HuH-7 (cell line): ENCODE measurements at regions not wholly inside any gene's neighbourhood (a gene's known extent, or its start where the extent isn't known, plus 50 kb on each side); places are given as distances from the start of the nearest gene placed in this dataset.

Experiments
- DNase-seq: peaks from one replicate; pipeline ENCODE4 v3.0.0; 2011; ENCODE audit warnings: low spot score

DNA sequence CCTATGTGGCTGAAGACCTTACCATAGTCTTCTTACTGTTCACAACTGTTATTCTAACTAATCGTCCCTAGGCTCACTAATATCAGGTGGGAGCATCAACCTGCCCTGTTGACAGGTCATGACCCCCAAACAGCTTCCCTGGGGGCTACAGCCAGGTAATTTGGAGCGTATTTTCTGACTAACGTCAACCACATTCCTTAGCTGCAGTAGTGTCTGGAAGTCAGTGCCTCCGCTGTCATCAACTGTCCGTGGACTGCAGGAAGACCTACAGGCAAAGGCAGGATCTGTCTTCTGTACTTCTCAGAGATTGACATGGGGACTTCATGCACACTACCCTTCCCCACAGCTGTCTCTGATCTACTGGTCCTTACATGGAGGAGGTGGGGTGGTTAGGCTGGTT is 456.9 kb downstream of the BCL11A start:
- no peak for DNase-seq

DNA sequence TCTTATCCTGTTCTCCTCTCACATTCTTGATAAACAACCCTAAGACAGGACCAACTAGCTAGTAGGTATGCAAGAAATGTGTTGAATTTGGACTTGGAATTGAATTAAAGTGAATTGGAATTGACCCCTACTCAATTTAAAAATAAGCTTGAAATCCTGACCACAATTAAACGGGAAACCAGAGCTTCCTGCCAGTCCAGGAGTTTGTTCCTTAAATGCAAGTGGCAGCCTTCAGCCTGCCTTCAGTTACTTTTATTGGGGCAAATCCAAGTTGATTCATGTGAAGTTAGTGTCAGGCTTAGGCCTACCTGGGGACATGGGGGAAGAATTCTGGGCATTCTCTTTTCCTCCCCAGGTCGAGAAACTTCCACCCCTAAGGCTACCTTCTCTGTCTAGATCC is 457.6 kb downstream of the BCL11A start:
- no peak for DNase-seq

GRCh38 chr2:60095202-60095815 is 458.1 kb downstream of the BCL11A start:
- DNase-seq: no peak

DNA sequence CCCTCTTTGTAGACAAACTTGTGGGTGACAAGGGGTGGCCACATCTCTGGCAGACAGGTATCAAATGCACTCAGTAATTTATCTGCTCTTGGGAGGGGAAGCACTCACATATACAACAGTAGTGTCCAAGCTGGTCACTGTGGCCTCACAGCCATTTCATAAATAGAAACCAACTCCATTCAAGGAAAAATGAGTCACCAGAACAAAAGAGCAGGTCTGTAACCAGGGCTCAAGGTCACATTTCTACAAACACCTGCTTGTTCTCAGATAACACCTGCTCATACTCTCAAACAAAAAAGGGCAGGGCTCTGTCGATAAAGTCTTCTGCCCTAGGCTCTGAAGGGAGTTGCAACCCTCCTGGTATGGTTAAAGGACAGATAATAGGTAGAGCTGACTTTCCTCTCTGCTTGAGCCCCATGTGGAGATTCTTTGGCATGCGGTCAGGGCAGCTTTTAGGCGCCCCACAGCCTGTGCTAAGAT is 459.0 kb downstream of the BCL11A start:
- peak; percentile 27 for DNase-seq

DNA sequence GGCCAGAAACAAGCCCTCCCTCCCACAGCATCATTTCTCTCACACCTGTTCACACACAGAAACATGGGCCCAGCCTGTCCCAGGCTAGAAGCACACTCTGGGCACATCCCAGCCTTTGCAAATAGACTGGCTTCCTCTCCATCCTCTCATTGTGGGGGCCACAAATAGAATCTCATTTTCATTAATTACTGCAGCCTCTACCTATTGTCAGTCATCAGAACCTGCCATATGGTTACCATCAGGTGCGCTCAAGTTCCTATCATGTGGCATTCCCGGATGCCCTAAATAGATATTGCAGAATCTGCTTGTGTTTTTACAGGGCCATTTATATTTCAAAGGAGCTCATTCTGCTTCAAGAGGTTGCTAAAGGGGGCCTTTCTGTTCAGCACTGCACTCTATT is 460.7 kb downstream of the BCL11A start:
- DNase-seq: no peak

- DNase-seq: peak; percentile 61
Observed at GRCh38 chr2:60091894-60092293, 461.6 kb downstream of the BCL11A start.

DNA sequence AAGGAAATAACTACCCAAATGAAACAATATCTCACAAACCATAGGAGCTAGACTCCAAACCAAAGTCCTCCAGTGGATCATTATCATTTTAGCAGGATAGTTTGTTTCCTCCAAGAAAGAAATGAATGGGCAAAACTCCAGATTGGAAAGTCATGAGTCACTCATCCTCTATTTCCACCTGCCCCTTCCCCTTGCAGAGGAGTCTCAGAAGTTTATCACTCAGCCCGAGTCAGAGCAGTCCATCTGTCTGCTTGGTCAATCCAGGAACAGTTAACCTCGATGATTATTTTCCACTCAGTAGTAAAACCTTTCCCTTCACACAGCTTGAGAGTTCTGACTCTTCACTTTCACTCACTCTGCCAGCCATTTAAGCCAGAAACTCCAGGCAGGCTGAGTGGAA is 462.2 kb downstream of the BCL11A start:
- peak; percentile 6 for DNase-seq

DNA sequence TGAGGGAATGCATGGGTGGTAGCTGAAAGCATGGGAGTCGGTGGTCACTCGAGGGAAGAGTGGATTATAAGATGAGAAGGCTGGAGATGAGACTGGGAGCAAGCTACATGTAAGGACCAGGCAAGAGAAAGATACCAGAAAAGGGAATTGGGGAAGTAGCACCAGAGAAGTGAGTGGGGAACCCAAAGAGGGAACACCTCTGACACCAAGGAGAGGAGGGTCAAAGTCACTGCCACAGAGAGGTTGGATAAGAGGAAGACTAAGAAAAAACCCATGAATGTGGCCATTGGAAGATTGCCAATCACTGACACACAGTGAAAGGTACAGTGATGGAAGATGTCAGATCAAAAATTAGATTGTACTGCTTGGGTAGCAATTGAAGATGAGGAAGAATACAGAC is 473.9 kb downstream of the BCL11A start:
- no peak for DNase-seq

DNA sequence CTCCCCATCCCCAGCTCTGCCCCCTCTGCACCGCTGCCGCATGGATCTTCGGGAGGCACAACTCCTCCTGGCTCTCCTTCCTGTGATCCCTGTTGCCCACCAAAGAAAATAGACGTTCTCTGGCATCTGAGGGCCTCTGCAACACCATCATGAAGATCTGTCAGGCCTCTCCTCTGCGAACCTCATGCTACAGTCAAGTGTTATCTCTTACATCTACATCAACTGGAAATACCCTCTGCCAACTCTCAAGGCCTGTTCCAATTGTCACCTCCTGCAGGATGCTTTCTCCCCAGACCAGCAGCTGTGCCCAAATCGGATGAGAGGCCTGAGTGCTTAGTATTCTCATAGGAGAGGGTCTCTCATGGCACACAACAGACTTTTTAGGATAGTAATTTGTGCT is 478.4 kb downstream of the BCL11A start:
- no peak for DNase-seq

DNA sequence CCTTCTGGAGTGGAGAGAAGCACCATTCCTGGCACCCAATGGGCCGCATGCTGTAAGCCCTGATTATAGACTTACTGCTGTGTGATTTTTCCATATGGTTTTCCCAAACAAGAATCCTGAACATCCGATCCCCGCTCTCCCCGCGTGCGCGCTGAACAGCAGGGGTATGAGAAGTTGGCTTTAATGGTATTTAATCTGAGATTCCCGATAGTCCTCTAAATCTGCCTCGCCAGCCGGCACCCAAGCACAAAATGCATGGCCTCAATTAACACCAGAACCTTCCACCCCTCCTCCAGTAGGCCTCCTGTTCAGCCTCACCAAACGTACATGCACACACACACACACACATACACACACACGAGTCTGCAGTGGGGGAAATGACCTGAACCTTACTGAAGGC is 480.3 kb downstream of the BCL11A start:
- no peak for DNase-seq

DNA sequence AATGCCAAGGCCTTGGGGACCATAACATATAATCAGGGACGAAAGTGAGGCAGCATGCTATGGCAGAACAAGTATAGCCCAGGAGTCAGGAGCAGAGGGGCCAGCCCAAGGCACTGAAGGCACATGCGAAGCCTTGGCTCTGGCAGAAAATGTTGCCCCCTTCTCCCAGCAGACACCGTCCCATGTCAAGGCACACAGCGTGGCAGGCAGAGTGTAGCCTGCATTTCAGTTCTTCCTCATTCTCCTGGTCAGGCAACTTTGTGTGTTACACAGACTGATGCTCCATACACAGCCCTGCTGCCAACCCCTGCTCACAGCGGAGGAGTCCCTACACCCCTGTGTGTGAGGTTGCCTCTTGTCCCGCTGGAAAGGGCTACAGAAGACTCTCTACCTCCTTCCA is 480.8 kb downstream of the BCL11A start:
- no peak for DNase-seq

GRCh38 chr2:60071490-60071831 is 482.0 kb downstream of the BCL11A start:
- DNase-seq: no peak

GRCh38 chr2:60070736-60071489 is 482.5 kb downstream of the BCL11A start:
- no peak for DNase-seq

DNA sequence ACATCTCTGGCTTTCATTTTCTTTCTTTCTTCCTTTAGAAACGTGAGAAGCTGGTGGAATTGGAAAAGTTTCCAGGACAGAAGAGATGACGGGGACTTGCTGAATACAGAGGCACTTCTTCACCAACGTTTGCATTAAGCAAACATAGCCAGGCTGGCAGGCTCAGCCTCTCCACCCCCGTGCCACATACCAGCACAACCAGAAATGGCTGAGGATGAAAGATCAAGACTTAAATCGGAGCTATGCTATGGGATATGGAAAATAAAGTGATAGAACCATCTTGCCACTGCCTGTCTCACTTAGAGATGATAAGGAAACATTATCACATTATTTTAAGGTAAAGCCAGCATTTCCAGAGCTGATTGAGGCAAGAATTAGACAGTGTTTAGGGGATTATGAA is 483.3 kb downstream of the BCL11A start:
- no peak for DNase-seq

- DNase-seq: no peak
Observed at GRCh38 chr2:60068755-60069154, 484.7 kb downstream of the BCL11A start.

DNA sequence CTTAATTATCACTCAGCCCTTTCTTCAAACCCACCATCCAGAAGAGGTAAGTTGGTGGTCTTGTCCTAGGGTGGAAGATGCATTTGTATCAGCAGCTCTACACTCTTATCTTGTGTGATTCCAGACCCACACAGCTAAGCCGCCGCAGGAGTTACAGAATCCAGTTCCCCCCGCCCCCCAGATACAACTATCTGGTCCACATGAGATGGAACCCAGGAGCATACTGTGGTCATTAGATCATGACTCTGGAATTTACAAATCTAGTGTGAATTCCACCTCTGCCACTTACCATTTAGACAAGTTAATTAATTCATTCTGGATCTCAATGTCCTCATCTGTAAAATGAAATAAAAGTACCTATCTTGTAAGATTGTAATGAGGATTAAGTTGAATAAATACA is 486.4 kb downstream of the BCL11A start:
- no peak for DNase-seq

GRCh38 chr2:60066096-60066839 is 487.2 kb downstream of the BCL11A start:
- no peak for DNase-seq

- DNase-seq: no peak
Observed at GRCh38 chr2:60064687-60065389, 488.6 kb downstream of the BCL11A start.

DNA sequence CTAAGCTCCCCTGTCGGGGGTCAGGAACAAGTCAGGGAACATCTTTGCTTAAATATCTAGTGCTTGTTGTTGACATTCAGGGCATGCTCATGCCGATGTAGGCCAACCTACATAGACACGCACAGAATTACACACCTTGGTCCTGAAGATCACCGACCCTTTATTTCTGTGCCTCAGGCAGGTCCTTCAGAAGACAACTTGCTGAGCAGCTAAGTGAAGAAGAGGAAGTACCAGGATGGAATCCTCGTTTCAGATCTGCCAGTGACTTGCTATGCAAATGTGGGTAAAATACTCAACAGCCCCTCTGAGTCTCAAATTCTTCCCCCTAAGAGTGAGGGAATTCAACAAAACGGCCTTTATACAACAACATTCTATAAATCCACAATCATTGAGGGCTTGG is 494.7 kb downstream of the BCL11A start:
- no peak for DNase-seq

- DNase-seq: no peak
Observed at GRCh38 chr2:60054571-60055340, 498.7 kb downstream of the BCL11A start.

DNA sequence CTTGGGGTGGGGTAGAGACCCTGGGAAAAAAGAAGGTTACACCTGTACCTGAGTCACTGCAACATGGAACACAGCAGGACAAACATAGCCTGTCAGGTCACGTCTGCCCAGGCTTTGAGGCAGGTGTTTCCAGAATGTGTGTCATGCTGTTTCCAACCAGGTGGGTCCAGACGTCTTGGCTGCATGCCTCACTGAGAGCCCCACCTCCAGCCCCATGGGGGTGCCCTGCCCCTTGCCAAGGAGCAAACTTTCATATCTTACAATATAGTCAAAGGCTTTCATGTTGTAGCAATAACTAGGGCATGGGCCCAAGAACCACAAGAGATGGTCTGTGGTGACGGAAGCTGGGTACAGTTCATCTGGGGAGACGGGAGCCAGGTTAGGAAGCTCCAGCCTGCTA is 499.7 kb downstream of the BCL11A start:
- no peak for DNase-seq

DNA sequence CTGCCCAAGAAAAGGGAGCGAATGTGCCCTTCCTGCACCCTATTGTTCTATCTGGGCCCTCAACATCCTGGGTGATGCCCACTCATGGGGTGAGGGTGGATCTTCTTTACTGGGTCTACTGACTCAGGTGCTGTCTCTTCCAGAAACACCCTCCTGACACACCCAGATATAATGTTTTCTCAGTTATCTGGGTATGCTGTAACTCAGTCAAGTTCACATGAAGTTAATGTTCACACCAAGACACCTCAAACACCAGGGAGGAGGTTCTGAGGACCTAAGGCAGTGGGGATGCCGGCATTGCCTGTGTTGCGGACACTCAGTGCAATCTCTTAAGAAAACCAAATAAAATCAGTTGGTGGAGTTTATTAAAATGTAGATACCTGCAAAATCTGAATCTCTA is 500.9 kb downstream of the BCL11A start:
- no peak for DNase-seq
